Heart left ventricle (tissue), 16 donors: ENCODE measurements at regions not wholly inside any gene's neighbourhood (a gene's known extent, or its start where the extent isn't known, plus 50 kb on each side); places are given as distances from the start of the nearest gene placed in this dataset.

Source experiments
- ATAC-seq, 4 donors: fragments of 200-7000 bp; cut with Tn5 transposase; one replicate each; pipeline ENCODE4 v1.9.1; 2020 to 2022; ENCODE audit warnings: moderate library complexity in 4 of 4, mild to moderate bottlenecking in 3 of 4, moderate number of reproducible peaks in 1 of 4
- DNase-seq, 5 donors: peaks; one replicate each; pipeline ENCODE4 v3.0.0-alpha.2; 2020
- H3K27ac ChIP-seq, 12 donors: fragments of 200-600 bp; sonication (generic) in 4 of 12; one replicate each; pipeline versions ENCODE4 v1.5.0 to v1.8.0; 2016 to 2022; ENCODE audit warnings: mild to moderate bottlenecking in 2 of 12
- H3K27me3 ChIP-seq, 9 donors: fragments of 200-600 bp; sonication (generic) in 2 of 9; one replicate each; pipeline versions ENCODE4 v1.5.1 to v1.8.0; 2016 to 2022; ENCODE audit warnings: mild to moderate bottlenecking in 3 of 9
- H3K36me3 ChIP-seq, 9 donors: fragments of 200-600 bp; sonication (generic) in 2 of 9; one replicate each; pipeline versions ENCODE4 v1.5.0 to v1.8.0; 2018 to 2022; ENCODE audit warnings: mild to moderate bottlenecking in 2 of 9
- H3K4me1 ChIP-seq, 12 donors: fragments of 200-600 bp; sonication (generic) in 4 of 12; one replicate each; pipeline versions ENCODE4 v1.5.0 to v1.8.0; 2016 to 2022; ENCODE audit warnings: mild to moderate bottlenecking in 3 of 12
- H3K4me3 ChIP-seq, 12 donors: fragments of 200-600 bp; sonication (generic) in 4 of 12; one replicate each; pipeline versions ENCODE4 v1.5.0 to v1.8.0; 2017 to 2022; ENCODE audit warnings: mild to moderate bottlenecking in 9 of 12, moderate library complexity in 4 of 12
- H3K9me3 ChIP-seq, 12 donors: fragments of 200-600 bp; sonication (generic) in 4 of 12; one replicate each; pipeline versions ENCODE4 v1.5.0 to v1.8.0; 2016 to 2022; ENCODE audit warnings: mild to moderate bottlenecking in 1 of 12
- CTCF ChIP-seq, 12 donors: fragments of 200-600 bp; sonication (generic) in 4 of 12; IDR thresholded peaks; one replicate each; pipeline versions ENCODE4 v1.5.0 to v1.8.0; 2018 to 2022; ENCODE audit warnings: antibody characterized with exemption in 12 of 12, mild to moderate bottlenecking in 5 of 12
- POLR2A ChIP-seq, 2 donors: fragments of 450-650 bp; IDR thresholded peaks; one replicate each; pipeline ENCODE4 v1.6.1; 2017; ENCODE audit warnings: antibody characterized with exemption in 2 of 2, mild to moderate bottlenecking in 2 of 2, moderate library complexity in 2 of 2
- WGBS, 4 donors: extraction: QIAGEN DNeasy Blood & Tissue Kit in 2 of 4; methylation state at CpG; one replicate each; pipeline versions ENCODE4 v1.1.5 to v1.1.7; 2013 to 2018; 5-methylcytosine and 5-hydroxymethylcytosine counted together
- intact Hi-C, 10 donors: fragments of 100-400 bp; cut with DNase I; formaldehyde crosslinking; loops; one replicate each; pipeline versions ENCODE4 v1.11.1 to v1.14.2; 2022
- donor health status: ischemic (EF 13 %, LVEDD 7.1; RV severe dilation, severe dysfunction).
- donor health status: healthy with polysubstance abuse.
- donor health status: DM: no; HTN: yes; CAD: no.
- donor health status: DM: no; HTN: no; CAD: no.
- donor health status: ischemic (EF 25% LVEDD 6.9; RV normal size, moderate dysfunction).
- donor health status: ischemic (EF 25% LVEDD 5.7; RV mildly dilated, moderate dysfunction).
- donor health status: healthy.
- donor health status: DM: yes; HTN: yes; CAD: no.
- donor health status: ischemic (EF 35%, LVEDD 5.7; RV mildly dilated, moderate dysfunction).
- donor health status: nonischemic (EF 11% LVEDD 7.7; RV severe dilation, severe dysfunction).
- donor health status: DM: yes; HTN: yes; CAD: no.
- donor health status: PGD.
- donor health status: ischemic (EF 29% LVEDD 5.4; RV normal size, mild dysfunction).
- donor health status: nonischemic (EF 23%, LVEDD 6.1; RV moderate dilation, normal function).

- no peak for DNase-seq
- WGBS, 4 donors: 38 to 61% (median 46%) methylated on average over 1 of the region's 1 CpG
- ATAC-seq: no peak
- Histone ChIP-seq H3K27me3 (no peaks in the 10 kb centered on the region), H3K4me1 (no peaks in the 10 kb centered on the region), H3K9me3 (no peaks in the 10 kb centered on the region), H3K27ac (no peak overlapping the region), H3K4me3 (no peak overlapping the region), H3K36me3 (no peaks in the 10 kb centered on the region)
- intact Hi-C loops: no loop called here
- no peak for TF ChIP-seq CTCF (IDR thresholded peaks at IDR 0.05)
- TF ChIP-seq POLR2A (IDR thresholded peaks at IDR 0.05): no peak
Measured at GRCh38 chr11:90756617-90757016, 533.8 kb upstream of the CHORDC1 start.

- Histone ChIP-seq H3K36me3 (no peaks in the 10 kb centered on the region), H3K9me3 (no peaks in the 10 kb centered on the region), H3K27me3 (no peaks in the 10 kb centered on the region), H3K4me1 (no peaks in the 10 kb centered on the region), H3K4me3 (no peak overlapping the region), H3K27ac (no peak overlapping the region)
- TF ChIP-seq POLR2A (IDR thresholded peaks at IDR 0.05): no peak
- TF ChIP-seq CTCF (IDR thresholded peaks at IDR 0.05): no peak
- no peak for DNase-seq
- no peak for ATAC-seq
- intact Hi-C loops: loop anchor here in 1 of 10 donors (2.0 kb wide), 1 partner anchor 13 kb away; no protein-coding TSS in a partner anchor
- 52 to 65% (median 64%) methylated on average over 1 of the region's 1 CpG for WGBS, 4 donors
Measured at GRCh38 chr11:90753546-90753945, 530.7 kb upstream of the CHORDC1 start.

DNA sequence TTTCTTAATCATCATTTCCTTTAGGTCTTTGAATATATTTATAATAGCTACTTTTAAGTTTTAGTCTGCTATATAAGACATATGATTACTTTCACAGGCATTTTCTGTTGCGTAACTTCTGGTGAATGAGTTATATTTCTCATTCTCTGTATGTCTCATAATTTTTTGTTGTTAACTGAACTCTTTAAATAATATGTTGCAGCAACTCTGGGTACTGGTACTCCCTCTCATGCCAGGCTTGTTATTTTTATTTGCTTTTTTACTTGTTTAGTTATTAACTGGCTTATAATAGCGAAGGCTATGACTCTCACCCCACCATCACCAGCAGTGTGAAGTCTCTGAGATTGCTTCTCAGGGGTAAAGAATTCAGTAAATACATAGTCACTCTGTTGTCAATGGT is 524.2 kb upstream of the CHORDC1 start:
- ATAC-seq (no peak), DNase-seq (no peak)
- no peaks in the 10 kb centered on the region for H3K36me3 ChIP-seq
- H3K9me3 ChIP-seq: peaks cover 0 to 25% (median 2%) of the 10 kb centered on the region in 12 donors
- no peak overlapping the region for H3K4me3 ChIP-seq
- no peaks in the 10 kb centered on the region for H3K4me1 ChIP-seq
- intact Hi-C loops: no loop called here
- no peaks in the 10 kb centered on the region for H3K27me3 ChIP-seq
- WGBS, 4 donors: 45 to 64% (median 48%) methylated on average over 2 of the region's 2 CpGs
- no peak for TF ChIP-seq POLR2A (IDR thresholded peaks at IDR 0.05)
- no peak overlapping the region for H3K27ac ChIP-seq

DNA sequence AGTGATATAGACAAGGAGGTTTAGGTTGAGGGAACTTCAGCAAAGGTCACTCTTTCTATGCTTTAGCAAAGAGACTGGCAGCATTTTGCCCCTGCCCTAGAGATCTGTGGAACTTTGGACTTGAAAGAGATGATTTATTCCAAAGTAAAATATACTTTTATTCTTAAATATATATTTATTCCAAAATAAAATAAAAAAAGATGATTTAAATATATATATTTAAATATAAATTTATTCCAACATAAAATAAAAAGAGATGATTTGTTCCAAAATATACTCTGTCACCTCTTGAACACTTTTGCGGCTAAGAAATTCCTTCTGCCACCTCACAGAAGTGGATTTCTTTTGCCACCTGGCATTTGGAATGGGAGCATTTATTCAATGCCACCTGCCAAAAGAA is 521.3 kb upstream of the CHORDC1 start:
- WGBS, 4 donors: 0 to 70% (median 30%) methylated on average over 1 of the region's 1 CpG
- H3K9me3 ChIP-seq: peaks cover 0 to 25% (median 2%) of the 10 kb centered on the region in 12 donors
- TF ChIP-seq POLR2A (IDR thresholded peaks at IDR 0.05) (no peak), CTCF (IDR thresholded peaks at IDR 0.05) (no peak)
- intact Hi-C loops: no loop called here
- H3K27me3 ChIP-seq: no peaks in the 10 kb centered on the region
- DNase-seq (no peak), ATAC-seq (no peak)
- no peaks in the 10 kb centered on the region for H3K36me3 ChIP-seq
- no peaks in the 10 kb centered on the region for H3K4me1 ChIP-seq
- H3K4me3 ChIP-seq: no peak overlapping the region
- H3K27ac ChIP-seq: no peak overlapping the region

- intact Hi-C loops: no loop called here
- DNase-seq: no peak
- no peak for ATAC-seq
- 82 to 86% (median 84%) methylated on average over 1 of the region's 1 CpG for WGBS, 4 donors
- H3K36me3 ChIP-seq: no peaks in the 10 kb centered on the region
- H3K4me1 ChIP-seq: no peaks in the 10 kb centered on the region
- H3K27me3 ChIP-seq: no peaks in the 10 kb centered on the region
- H3K27ac ChIP-seq: no peak overlapping the region
- H3K4me3 ChIP-seq: no peak overlapping the region
- TF ChIP-seq POLR2A (IDR thresholded peaks at IDR 0.05) (no peak), CTCF (IDR thresholded peaks at IDR 0.05) (no peak)
- H3K9me3 ChIP-seq: peaks cover 0 to under 1% (median 0%) of the 10 kb centered on the region in 12 donors
Measured at GRCh38 chr11:90738799-90739198, 516.0 kb upstream of the CHORDC1 start.
